K562 (cell line): ENCODE measurements at regions not wholly inside any gene's neighbourhood (a gene's known extent, or its start where the extent isn't known, plus 50 kb on each side); places are given as distances from the start of the nearest gene placed in this dataset.

Source experiments
- ATAC-seq: fragments of 200-7000 bp; cut with Tn5 transposase; 3 replicates; pipeline ENCODE4 v1.9.1; 2020; ENCODE audit warnings: moderate library complexity
- BruUV-seq: library from RNA; stranded (reverse); fragments of 400-500 nt; replicated peaks from 2 replicates; lab custom pipeline; 2021; lab: Mats Ljungman, UMichigan
- CTCF ChIA-PET: fragments of 300-600 bp; formaldehyde crosslinking; extraction: SDS; loops from one replicate; lab custom pipeline; 2021; ENCODE audit warnings: low intra/inter-chr PET ratio; lab: Yijun Ruan, JAX
- POLR2A ChIA-PET: fragments of 300-600, 350-650 bp; sonication (Branson Sonifier 250); formaldehyde crosslinking; extraction: SDS; loops from one replicate; lab custom pipeline; 2021; ENCODE audit warnings: antibody characterized with exemption, inconsistent platforms; lab: Yijun Ruan, JAX
- DNase-seq, 4 experiments: peaks; one replicate each; pipeline versions ENCODE4 v3.0.0 to v3.0.0-alpha.2; 2011 to 2018; ENCODE audit warnings: low spot score in 3 of 4, mixed read lengths in 3 of 4; ENCODE audit errors: extremely low read depth in 1 of 4
- FAIRE-seq: peaks from 2 replicates; lab custom pipeline; 2011; peaks lifted over from hg19 to GRCh38; lab: Jason Lieb, UNC
- H2AFZ ChIP-seq: 2 replicates; pipeline ENCODE4 v1.6.0; 2011; ENCODE audit warnings: low read depth, low read length, control low read depth, inconsistent platforms
- H3K27ac ChIP-seq: fragments of 200-600 bp; 3 replicates; pipeline ENCODE4 v1.8.0; 2011; ENCODE audit warnings: low read depth, mild to moderate bottlenecking, control low read depth, inconsistent platforms, low read length, moderate library complexity, mixed read lengths; ENCODE audit errors: extremely low read depth
- H3K27me3 ChIP-seq, 2 experiments: fragments of 300-600 bp in 1 of 2; 2 replicates in 1 of 2; 3 replicates in 1 of 2; pipeline versions ENCODE4 v1.6.0 to v1.8.0; 2011; ENCODE audit warnings: inconsistent platforms in 2 of 2, low read length in 2 of 2, mild to moderate bottlenecking in 1 of 2, mixed read lengths in 1 of 2, moderate library complexity in 1 of 2; ENCODE audit not compliant: control insufficient read depth in 2 of 2, insufficient read depth in 2 of 2
- H3K36me3 ChIP-seq: fragments of 300-600 bp; 3 replicates; pipeline ENCODE4 v1.8.0; 2011; ENCODE audit warnings: mild to moderate bottlenecking, low read length, inconsistent platforms; ENCODE audit not compliant: control insufficient read depth, insufficient read depth
- H3K4me1 ChIP-seq, 2 experiments: fragments of 200-600 bp in 1 of 2; replicated peaks in 1 of 2; 2 replicates in 1 of 2; 3 replicates in 1 of 2; pipeline versions ENCODE4 v1.5.1 to v1.8.0; 2011; ENCODE audit warnings: inconsistent platforms in 2 of 2, low read length in 2 of 2, mild to moderate bottlenecking in 1 of 2, mixed read lengths in 1 of 2, moderate library complexity in 1 of 2; ENCODE audit not compliant: control insufficient read depth in 2 of 2, insufficient read depth in 2 of 2
- H3K4me2 ChIP-seq: 2 replicates; pipeline ENCODE4 v1.6.1; 2011; ENCODE audit warnings: low read length, control low read depth, inconsistent platforms, mixed read lengths; ENCODE audit not compliant: insufficient read depth
- H3K4me3 ChIP-seq: fragments of 200-600 bp; sonication (generic), shearing (Covaris generic); 2 replicates; pipeline ENCODE4 v1.5.1; 2016; ENCODE audit warnings: control low read depth, inconsistent platforms
- H3K79me2 ChIP-seq: fragments of 200-600 bp; 3 replicates; pipeline ENCODE4 v1.8.0; 2011; ENCODE audit warnings: low read length, inconsistent platforms; ENCODE audit not compliant: control insufficient read depth, insufficient read depth
- H3K9ac ChIP-seq, 2 experiments: 2 replicates each; pipeline versions ENCODE4 v1.6.0 to v1.6.1; 2011; ENCODE audit warnings: low read depth in 2 of 2, low read length in 2 of 2, control low read depth in 1 of 2, inconsistent platforms in 1 of 2, mild to moderate bottlenecking in 1 of 2, mixed read lengths in 1 of 2; ENCODE audit not compliant: insufficient read depth in 1 of 2
- H3K9me1 ChIP-seq: one replicate; pipeline ENCODE4 v1.6.0; 2011; ENCODE audit warnings: inconsistent platforms, mild to moderate bottlenecking, low read length, moderate library complexity; ENCODE audit not compliant: control insufficient read depth, insufficient read depth
- H3K9me3 ChIP-seq: replicated peaks from 2 replicates; pipeline ENCODE4 v1.5.1; 2011; ENCODE audit warnings: low read depth, low read length, inconsistent platforms; ENCODE audit not compliant: control insufficient read depth, insufficient read depth
- H4K20me1 ChIP-seq: replicated peaks from 2 replicates; pipeline ENCODE4 v1.6.1; 2011; ENCODE audit warnings: low read length, inconsistent platforms, mixed read lengths; ENCODE audit not compliant: control insufficient read depth, insufficient read depth
- DIDO1 ChIP-seq: fragments of 450-650 bp; IDR thresholded peaks from 2 replicates; pipeline ENCODE4 v1.6.1; 2016; ENCODE audit warnings: low read depth, missing biosample characterization, missing genetic modification characterization
- OTX1 ChIP-seq: fragments of 450-650 bp; formaldehyde crosslinking; IDR thresholded peaks from 2 replicates; pipeline ENCODE4 v1.4.0; 2022; ENCODE audit warnings: mild to moderate bottlenecking
- TEAD4 ChIP-seq, 2 experiments: sonication (generic) in 1 of 2; formaldehyde crosslinking in 1 of 2; IDR thresholded peaks; 2 replicates each; pipeline versions ENCODE4 v1.6.1 to v1.8.0; 2012 to 2022; ENCODE audit warnings: borderline replicate concordance in 1 of 2, inconsistent platforms in 1 of 2, low read length in 1 of 2, mild to moderate bottlenecking in 1 of 2, missing genetic modification reagents in 1 of 2
- WGBS: fragments of 100-300 bp; shearing (Covaris generic); methylation state at CpG from one replicate; pipeline ENCODE4 v1.1.6; 2016; ENCODE audit warnings: low coverage, mixed read lengths; ENCODE audit not compliant: insufficient coverage; ENCODE audit errors: missing lambda C conversion rate; 5-methylcytosine and 5-hydroxymethylcytosine counted together
- in situ Hi-C: fragments of 300-500 bp; cut with MboI; formaldehyde crosslinking; loops from 4 replicates; pipeline ENCODE4 v1.15.0; 2018; ENCODE audit warnings: inconsistent platforms, mixed read lengths
- intact Hi-C: fragments of 100-400 bp; cut with micrococcal nuclease; formaldehyde crosslinking; loops from 2 replicates; pipeline ENCODE4 v1.14.2; 2022
- TF ChIP-seq, protein P1 (sequence below), 2 experiments: fragments of 450-650 bp; conservative IDR thresholded peaks; 2 replicates each; pipeline ENCODE4 v1.6.1; 2017; ENCODE audit warnings: mild to moderate bottlenecking in 2 of 2, moderate library complexity in 2 of 2
- TF ChIP-seq, protein P2 (sequence below), 2 experiments: fragments of 150-350 bp in 1 of 2; IDR thresholded peaks; 2 replicates each; pipeline ENCODE4 v1.6.1; 2012 to 2016; ENCODE audit warnings: low read depth in 2 of 2, low read length in 2 of 2, mild to moderate bottlenecking in 1 of 2, moderate library complexity in 1 of 2

DNA sequence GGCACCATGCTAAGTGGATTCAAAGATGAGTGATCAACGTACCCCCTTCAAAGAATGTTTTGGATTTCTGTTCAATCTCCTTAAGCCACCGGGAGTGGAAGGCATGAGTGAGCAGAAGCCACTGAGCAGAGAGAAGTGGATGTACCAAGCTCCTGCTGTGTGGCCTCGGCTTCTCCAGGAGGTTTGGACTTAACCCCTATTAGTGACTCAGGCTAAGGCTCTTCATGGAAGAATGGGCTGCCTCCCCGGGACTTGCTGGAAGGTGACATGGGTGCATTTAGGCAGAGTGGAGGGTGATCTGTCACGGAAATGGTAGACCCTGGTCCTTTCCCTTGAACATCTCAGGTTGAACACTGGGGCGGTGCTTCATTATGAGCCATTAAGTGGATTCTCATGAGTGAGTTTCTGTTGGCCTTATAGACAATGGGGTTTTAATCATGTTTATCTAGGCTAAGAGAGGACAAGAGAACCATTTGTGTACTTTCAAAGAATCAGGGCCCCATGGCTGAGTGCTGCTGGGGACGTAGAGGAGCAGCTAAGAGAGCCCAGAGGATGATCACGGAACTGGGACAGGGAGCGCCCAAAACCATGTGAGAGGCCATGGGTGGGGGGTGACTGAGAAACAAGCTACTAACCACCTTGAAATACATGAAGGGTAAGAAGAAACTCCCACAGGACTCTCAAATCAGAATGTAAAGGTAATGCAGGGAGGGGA is 62.2 kb downstream of the HES1 start:
- Histone ChIP-seq H4K20me1 (no peaks in the 10 kb centered on the region), H3K9me1 (no peaks in the 10 kb centered on the region), H3K4me3 (no peak overlapping the region), H3K4me1 (peaks cover 32 to 42% of the 10 kb centered on the region in 2 experiments), H3K4me2 (no peak overlapping the region)
- no peak for DNase-seq
- no peak for FAIRE-seq
- no peak for TF ChIP-seq DIDO1 (tag)
- TF ChIP-seq, protein P1, sequence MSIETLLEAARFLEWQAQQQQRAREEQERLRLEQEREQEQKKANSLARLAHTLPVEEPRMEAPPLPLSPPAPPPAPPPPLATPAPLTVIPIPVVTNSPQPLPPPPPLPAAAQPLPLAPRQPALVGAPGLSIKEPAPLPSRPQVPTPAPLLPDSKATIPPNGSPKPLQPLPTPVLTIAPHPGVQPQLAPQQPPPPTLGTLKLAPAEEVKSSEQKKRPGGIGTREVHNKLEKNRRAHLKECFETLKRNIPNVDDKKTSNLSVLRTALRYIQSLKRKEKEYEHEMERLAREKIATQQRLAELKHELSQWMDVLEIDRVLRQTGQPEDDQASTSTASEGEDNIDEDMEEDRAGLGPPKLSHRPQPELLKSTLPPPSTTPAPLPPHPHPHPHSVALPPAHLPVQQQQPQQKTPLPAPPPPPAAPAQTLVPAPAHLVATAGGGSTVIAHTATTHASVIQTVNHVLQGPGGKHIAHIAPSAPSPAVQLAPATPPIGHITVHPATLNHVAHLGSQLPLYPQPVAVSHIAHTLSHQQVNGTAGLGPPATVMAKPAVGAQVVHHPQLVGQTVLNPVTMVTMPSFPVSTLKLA (conservative IDR thresholded peaks at IDR 0.05) = no peak
- no peak for TF ChIP-seq TEAD4 (IDR thresholded peaks at IDR 0.05; ENCODE audit: low read length)
- no peak for TF ChIP-seq TEAD4 (CRISPR knock-in tag; IDR thresholded peaks at IDR 0.05; ENCODE audit: borderline replicate concordance)
- TF ChIP-seq OTX1 = no peak
- TF ChIP-seq, protein P2, sequence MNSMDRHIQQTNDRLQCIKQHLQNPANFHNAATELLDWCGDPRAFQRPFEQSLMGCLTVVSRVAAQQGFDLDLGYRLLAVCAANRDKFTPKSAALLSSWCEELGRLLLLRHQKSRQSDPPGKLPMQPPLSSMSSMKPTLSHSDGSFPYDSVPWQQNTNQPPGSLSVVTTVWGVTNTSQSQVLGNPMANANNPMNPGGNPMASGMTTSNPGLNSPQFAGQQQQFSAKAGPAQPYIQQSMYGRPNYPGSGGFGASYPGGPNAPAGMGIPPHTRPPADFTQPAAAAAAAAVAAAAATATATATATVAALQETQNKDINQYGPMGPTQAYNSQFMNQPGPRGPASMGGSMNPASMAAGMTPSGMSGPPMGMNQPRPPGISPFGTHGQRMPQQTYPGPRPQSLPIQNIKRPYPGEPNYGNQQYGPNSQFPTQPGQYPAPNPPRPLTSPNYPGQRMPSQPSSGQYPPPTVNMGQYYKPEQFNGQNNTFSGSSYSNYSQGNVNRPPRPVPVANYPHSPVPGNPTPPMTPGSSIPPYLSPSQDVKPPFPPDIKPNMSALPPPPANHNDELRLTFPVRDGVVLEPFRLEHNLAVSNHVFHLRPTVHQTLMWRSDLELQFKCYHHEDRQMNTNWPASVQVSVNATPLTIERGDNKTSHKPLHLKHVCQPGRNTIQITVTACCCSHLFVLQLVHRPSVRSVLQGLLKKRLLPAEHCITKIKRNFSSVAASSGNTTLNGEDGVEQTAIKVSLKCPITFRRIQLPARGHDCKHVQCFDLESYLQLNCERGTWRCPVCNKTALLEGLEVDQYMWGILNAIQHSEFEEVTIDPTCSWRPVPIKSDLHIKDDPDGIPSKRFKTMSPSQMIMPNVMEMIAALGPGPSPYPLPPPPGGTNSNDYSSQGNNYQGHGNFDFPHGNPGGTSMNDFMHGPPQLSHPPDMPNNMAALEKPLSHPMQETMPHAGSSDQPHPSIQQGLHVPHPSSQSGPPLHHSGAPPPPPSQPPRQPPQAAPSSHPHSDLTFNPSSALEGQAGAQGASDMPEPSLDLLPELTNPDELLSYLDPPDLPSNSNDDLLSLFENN (IDR thresholded peaks at IDR 0.05; ENCODE audit: low read depth in 2 of 2, low read length in 2 of 2) = no peak
- TF ChIP-seq, all 486 proteins: peak for 0
- no TSS peak for BruUV-seq
- POLR2A ChIA-PET = interaction anchor here (0.6 to 1.0 kb wide), 2 partner anchors 12 to 112 kb away, joined by 3 read pairs; no protein-coding TSS in a partner anchor
- no peak for ATAC-seq
- intact Hi-C loops (no loop called here), in situ Hi-C loops (no loop called here)
- Histone ChIP-seq H3K27ac (no peak overlapping the region), H2AFZ (peak overlapping the region; percentile 52), H3K9ac (no peak overlapping the region), H3K79me2 (no peaks in the 10 kb centered on the region), H3K9me3 (no peaks in the 10 kb centered on the region), H3K27me3 (no peaks in the 10 kb centered on the region), H3K36me3 (no peaks in the 10 kb centered on the region)
- 66% methylated on average over 9 of the region's 9 CpGs for WGBS
- CTCF ChIA-PET = no interaction called here
